ENCODE measurements at regions not wholly inside any gene's neighbourhood (a gene's known extent, or its start where the extent isn't known, plus 50 kb on each side); places are given as distances from the start of the nearest gene placed in this dataset.

GRCh38 chr9:107989544-107989943, 500.0 kb upstream of the KLF4 start:
- TF ChIP-seq, protein P1, sequence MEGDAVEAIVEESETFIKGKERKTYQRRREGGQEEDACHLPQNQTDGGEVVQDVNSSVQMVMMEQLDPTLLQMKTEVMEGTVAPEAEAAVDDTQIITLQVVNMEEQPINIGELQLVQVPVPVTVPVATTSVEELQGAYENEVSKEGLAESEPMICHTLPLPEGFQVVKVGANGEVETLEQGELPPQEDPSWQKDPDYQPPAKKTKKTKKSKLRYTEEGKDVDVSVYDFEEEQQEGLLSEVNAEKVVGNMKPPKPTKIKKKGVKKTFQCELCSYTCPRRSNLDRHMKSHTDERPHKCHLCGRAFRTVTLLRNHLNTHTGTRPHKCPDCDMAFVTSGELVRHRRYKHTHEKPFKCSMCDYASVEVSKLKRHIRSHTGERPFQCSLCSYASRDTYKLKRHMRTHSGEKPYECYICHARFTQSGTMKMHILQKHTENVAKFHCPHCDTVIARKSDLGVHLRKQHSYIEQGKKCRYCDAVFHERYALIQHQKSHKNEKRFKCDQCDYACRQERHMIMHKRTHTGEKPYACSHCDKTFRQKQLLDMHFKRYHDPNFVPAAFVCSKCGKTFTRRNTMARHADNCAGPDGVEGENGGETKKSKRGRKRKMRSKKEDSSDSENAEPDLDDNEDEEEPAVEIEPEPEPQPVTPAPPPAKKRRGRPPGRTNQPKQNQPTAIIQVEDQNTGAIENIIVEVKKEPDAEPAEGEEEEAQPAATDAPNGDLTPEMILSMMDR (conservative IDR thresholded peaks at IDR 0.05), result no peak
- no peak overlapping the region for H3K27ac Mint-ChIP-seq (ENCODE audit: unreplicated experiment)
- no peaks in the 10 kb centered on the region for H3K9me3 Mint-ChIP-seq
- no peaks in the 10 kb centered on the region for H3K36me3 Mint-ChIP-seq (ENCODE audit: low read depth)
- no peaks in the 10 kb centered on the region for H3K4me1 Mint-ChIP-seq
- no peak for DNase-seq (ENCODE audit: low read depth, low spot score)
- no peak overlapping the region for H3K4me3 Mint-ChIP-seq
- H3K27me3 Mint-ChIP-seq (ENCODE audit: low read depth), result peaks cover 2% of the 10 kb centered on the region

GRCh38 chr9:107989099-107989498, 499.5 kb upstream of the KLF4 start:
- no peak for DNase-seq (ENCODE audit: low read depth, low spot score)
- Mint-ChIP-seq H3K4me1 (no peaks in the 10 kb centered on the region), H3K9me3 (no peaks in the 10 kb centered on the region), H3K27me3 (ENCODE audit: low read depth) (peaks cover 2% of the 10 kb centered on the region), H3K36me3 (ENCODE audit: low read depth) (no peaks in the 10 kb centered on the region), H3K4me3 (no peak overlapping the region), H3K27ac (ENCODE audit: unreplicated experiment) (no peak overlapping the region)
- TF ChIP-seq, protein P1 (conservative IDR thresholded peaks at IDR 0.05), result no peak

- DNase-seq (ENCODE audit: low read depth, low spot score), result no peak
- H3K4me1 Mint-ChIP-seq, result no peaks in the 10 kb centered on the region
- no peak overlapping the region for H3K27ac Mint-ChIP-seq (ENCODE audit: unreplicated experiment)
- TF ChIP-seq, protein P1 (conservative IDR thresholded peaks at IDR 0.05), result no peak
- H3K4me3 Mint-ChIP-seq, result no peak overlapping the region
- no peaks in the 10 kb centered on the region for H3K36me3 Mint-ChIP-seq (ENCODE audit: low read depth)
- no peaks in the 10 kb centered on the region for H3K9me3 Mint-ChIP-seq
- H3K27me3 Mint-ChIP-seq (ENCODE audit: low read depth), result peaks cover 2% of the 10 kb centered on the region
These were observed 495.4 kb upstream of the KLF4 start for GRCh38 chr9:107984956-107985355.

- H3K27ac Mint-ChIP-seq (ENCODE audit: unreplicated experiment), result no peak overlapping the region
- H3K27me3 Mint-ChIP-seq (ENCODE audit: low read depth), result peaks cover 2% of the 10 kb centered on the region
- TF ChIP-seq, protein P1 (conservative IDR thresholded peaks at IDR 0.05), result no peak
- H3K9me3 Mint-ChIP-seq, result no peaks in the 10 kb centered on the region
- H3K36me3 Mint-ChIP-seq (ENCODE audit: low read depth), result no peaks in the 10 kb centered on the region
- no peak overlapping the region for H3K4me3 Mint-ChIP-seq
- no peaks in the 10 kb centered on the region for H3K4me1 Mint-ChIP-seq
- DNase-seq (ENCODE audit: low read depth, low spot score), result no peak
These were observed 494.2 kb upstream of the KLF4 start for GRCh38 chr9:107983762-107984161.

- H3K9me3 Mint-ChIP-seq, result no peaks in the 10 kb centered on the region
- no peak for DNase-seq (ENCODE audit: low read depth, low spot score)
- no peaks in the 10 kb centered on the region for H3K36me3 Mint-ChIP-seq (ENCODE audit: low read depth)
- H3K4me1 Mint-ChIP-seq, result no peaks in the 10 kb centered on the region
- no peak overlapping the region for H3K27ac Mint-ChIP-seq (ENCODE audit: unreplicated experiment)
- H3K4me3 Mint-ChIP-seq, result no peak overlapping the region
- H3K27me3 Mint-ChIP-seq (ENCODE audit: low read depth), result no peaks in the 10 kb centered on the region
- TF ChIP-seq, protein P1 (conservative IDR thresholded peaks at IDR 0.05), result no peak
These were observed 493.6 kb upstream of the KLF4 start for GRCh38 chr9:107983181-107983603.

- Mint-ChIP-seq H3K4me1 (no peaks in the 10 kb centered on the region), H3K9me3 (no peaks in the 10 kb centered on the region), H3K4me3 (no peak overlapping the region), H3K27me3 (ENCODE audit: low read depth) (no peaks in the 10 kb centered on the region), H3K27ac (ENCODE audit: unreplicated experiment) (no peak overlapping the region), H3K36me3 (ENCODE audit: low read depth) (no peaks in the 10 kb centered on the region)
- TF ChIP-seq, protein P1 (conservative IDR thresholded peaks at IDR 0.05), result no peak
- DNase-seq (ENCODE audit: low read depth, low spot score), result no peak
These were observed 493.2 kb upstream of the KLF4 start for GRCh38 chr9:107982745-107983144.

All from neural crest cell (in vitro differentiated cells).